ENCODE measurements at regions not wholly inside any gene's neighbourhood (a gene's known extent, or its start where the extent isn't known, plus 50 kb on each side); places are given as distances from the start of the nearest gene placed in this dataset.

DNA sequence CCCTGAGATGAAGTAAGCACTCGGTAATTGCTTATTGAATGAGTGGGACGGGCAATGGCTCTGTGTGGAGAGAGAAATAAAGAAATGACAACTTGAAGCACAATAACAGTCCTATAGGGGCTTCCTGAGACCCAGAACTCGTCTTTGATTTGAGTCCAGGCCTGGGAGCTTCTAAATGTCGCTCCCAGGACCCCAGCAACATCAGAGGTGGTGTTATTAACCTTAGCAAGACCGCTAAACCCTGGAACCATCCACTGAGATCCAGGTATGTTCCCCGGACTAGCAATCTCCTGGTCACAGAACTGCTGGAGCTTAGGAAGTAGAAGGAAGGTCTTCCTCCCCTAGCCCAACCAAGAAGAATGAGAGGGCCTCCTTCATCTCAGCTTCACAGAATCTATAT, 160.0 kb downstream of the MINAR1 start:
- no peak for DNase-seq (ENCODE audit: low read depth)
- no peak overlapping the region for H3K4me3 ChIP-seq (ENCODE audit: low read length)
- TF ChIP-seq, protein P1, sequence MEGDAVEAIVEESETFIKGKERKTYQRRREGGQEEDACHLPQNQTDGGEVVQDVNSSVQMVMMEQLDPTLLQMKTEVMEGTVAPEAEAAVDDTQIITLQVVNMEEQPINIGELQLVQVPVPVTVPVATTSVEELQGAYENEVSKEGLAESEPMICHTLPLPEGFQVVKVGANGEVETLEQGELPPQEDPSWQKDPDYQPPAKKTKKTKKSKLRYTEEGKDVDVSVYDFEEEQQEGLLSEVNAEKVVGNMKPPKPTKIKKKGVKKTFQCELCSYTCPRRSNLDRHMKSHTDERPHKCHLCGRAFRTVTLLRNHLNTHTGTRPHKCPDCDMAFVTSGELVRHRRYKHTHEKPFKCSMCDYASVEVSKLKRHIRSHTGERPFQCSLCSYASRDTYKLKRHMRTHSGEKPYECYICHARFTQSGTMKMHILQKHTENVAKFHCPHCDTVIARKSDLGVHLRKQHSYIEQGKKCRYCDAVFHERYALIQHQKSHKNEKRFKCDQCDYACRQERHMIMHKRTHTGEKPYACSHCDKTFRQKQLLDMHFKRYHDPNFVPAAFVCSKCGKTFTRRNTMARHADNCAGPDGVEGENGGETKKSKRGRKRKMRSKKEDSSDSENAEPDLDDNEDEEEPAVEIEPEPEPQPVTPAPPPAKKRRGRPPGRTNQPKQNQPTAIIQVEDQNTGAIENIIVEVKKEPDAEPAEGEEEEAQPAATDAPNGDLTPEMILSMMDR (conservative IDR thresholded peaks at IDR 0.05; ENCODE audit: low read depth, low read length) = no peak

DNA sequence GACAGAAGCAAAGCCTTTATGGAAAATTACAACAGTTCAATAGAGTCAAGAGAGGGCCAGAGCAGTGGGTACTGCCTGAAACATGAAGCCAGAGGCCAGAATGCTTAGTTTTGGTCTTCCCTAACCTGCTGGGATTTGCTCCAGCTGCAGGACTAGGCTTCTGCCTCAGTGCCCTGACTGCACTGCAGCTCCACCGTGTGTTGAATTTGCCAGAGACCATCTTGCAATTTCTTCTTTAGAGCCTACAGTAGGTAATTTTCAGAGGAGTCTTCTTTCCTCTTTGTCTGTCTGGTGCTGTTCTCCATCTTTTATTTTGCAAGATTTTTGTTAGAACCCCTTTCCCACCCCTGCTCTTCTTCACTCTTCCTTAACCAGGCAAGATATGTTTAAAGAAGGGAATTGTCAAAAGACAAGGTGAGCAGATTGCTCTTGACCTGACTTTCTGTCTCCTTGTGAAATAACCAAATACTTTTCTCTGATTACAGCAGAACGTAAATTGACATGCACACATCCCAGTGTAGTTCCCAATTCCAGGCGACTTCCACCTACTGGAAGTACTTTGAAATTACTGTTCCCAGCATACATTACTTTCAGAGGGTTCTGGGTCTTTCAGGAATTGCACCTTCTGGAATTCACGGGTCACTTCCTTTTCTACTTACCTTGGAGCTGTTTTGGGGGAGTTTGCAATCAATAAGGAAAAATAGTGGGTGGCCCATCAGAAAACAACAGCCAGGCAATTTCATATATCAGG, 161.2 kb downstream of the MINAR1 start:
- DNase-seq (ENCODE audit: low read depth) = no peak
- TF ChIP-seq, protein P1 (conservative IDR thresholded peaks at IDR 0.05; ENCODE audit: low read depth, low read length) = peak; percentile 39
- no peak overlapping the region for H3K4me3 ChIP-seq (ENCODE audit: low read length)

DNA sequence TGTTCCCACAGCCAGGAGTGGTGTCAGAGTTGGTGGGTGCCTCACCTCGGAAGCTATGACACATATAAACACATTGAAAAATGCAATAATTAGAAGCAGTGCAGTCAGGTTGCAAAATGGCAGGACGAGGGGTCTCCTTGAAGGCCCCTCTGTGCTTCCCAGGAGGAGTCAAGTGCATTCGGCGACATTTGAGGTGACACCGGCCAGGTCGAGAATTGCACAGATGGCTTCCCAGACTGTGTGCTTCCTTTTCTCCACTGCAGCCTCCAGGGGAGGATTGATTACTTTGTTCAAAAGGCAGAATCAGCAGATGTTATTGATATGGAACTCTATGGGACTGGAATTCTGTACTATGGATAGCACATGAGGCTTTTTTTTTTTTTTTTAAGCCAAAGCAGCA, 163.2 kb downstream of the MINAR1 start:
- no peak for DNase-seq (ENCODE audit: low read depth)
- no peak overlapping the region for H3K4me3 ChIP-seq (ENCODE audit: low read length)
- TF ChIP-seq, protein P1 (conservative IDR thresholded peaks at IDR 0.05; ENCODE audit: low read depth, low read length) = no peak

DNA sequence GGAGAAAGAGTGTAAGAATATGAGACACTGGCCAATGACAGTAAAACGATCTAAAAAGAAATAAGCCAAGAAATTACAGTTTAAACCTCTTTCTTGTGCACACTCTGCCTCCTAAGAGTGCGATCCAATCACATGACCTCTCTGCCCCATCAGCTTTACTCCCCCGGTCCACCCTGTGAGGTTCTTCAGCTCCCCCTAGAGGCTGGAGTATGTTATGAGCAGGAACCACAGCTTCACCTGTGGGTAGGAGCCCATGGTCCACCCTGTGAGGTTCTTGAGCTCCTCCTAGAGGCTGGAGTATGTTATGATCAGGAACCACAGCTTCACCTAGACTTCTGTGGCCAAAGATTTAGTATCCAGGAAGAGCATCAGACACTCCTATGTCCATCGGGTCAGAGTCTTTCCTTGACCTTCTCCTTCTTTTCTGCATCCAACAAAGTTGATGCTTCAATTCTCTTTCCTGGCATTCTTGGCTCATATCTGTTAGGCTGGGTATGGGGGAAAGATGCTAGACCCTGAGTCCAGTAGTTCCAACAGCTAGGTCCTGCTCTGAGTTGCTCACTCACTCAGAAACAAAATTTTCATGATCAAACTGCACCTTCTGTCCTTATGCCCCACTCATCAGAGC, 164.0 kb downstream of the MINAR1 start:
- TF ChIP-seq, protein P1 (conservative IDR thresholded peaks at IDR 0.05; ENCODE audit: low read depth, low read length) = peak; percentile 99
- no peak overlapping the region for H3K4me3 ChIP-seq (ENCODE audit: low read length)
- DNase-seq (ENCODE audit: low read depth) = peak; percentile 63

DNA sequence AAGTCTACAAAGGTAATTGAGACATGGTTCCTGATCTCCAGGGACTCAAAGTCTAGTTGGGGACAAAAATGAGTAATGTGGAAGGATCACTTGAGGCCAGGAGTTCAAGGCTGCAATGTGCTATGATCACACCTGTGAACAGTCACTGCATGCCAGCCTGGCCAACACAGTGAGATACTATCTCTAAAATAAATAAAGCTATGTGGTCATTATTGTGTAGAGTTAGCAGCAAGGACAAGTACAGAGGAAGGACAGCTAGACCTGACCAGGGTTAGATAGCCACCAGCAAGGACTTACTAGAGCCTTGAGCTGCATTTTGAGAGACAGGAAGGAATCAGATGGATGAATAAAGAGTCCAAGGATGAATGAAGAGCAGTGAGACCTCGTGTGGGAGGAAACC, 166.5 kb downstream of the MINAR1 start:
- TF ChIP-seq, protein P1 (conservative IDR thresholded peaks at IDR 0.05; ENCODE audit: low read depth, low read length) = no peak
- DNase-seq (ENCODE audit: low read depth) = no peak
- H3K4me3 ChIP-seq (ENCODE audit: low read length) = no peak overlapping the region

DNA sequence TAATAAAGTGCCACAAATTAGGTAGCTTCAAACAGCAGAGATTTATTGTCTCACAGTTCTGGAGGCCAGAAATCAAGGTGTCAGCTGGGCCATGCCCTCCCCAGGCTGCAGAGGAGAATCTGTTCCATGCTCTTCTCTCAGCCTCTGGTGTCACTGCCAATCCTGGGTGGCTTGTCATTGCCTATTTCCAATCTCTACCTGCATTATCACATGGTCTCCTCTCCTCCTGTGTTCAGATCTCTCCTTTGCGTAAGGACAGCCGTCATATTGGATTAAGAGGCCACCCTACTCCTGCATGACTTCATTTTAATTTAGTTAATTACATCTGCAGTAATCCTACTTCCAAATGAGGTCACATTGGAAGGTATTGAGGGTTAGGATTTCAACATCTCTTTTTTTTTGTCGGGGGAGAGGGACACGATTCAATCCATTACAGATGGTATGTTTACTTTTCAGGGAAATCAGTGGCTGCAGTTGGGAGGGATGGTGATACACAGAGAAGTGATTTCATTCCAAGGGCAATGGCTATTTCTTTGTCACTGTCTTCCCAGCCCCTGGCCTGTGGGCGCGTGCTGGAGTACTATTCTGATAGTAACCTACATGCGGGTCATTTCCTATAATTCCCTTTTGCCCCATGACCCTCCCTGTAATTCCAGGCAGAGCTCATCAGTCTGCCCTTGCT, 169.4 kb downstream of the MINAR1 start:
- no peak for DNase-seq (ENCODE audit: low read depth)
- H3K4me3 ChIP-seq (ENCODE audit: low read length) = no peak overlapping the region
- TF ChIP-seq, protein P1 (conservative IDR thresholded peaks at IDR 0.05; ENCODE audit: low read depth, low read length) = no peak

Measured in retinal pigment epithelial cell (primary cell).